GM18907 (cell line): ENCODE measurements at regions not wholly inside any gene's neighbourhood (a gene's known extent, or its start where the extent isn't known, plus 50 kb on each side); places are given as distances from the start of the nearest gene placed in this dataset.

ENCODE experiments used
- ATAC-seq: cut with Tn5 transposase; IDR thresholded peaks from one replicate; pipeline ENCODE4 v1.9.1; 2021; ENCODE audit warnings: mild to moderate bottlenecking, moderate library complexity; ENCODE audit not compliant: unreplicated experiment

- ATAC-seq = no peak
Observed at GRCh38 chr5:143730112-143730801, 81.7 kb upstream of the HMHB1 start.

- no peak for ATAC-seq
Observed at GRCh38 chr5:143729334-143729946, 82.5 kb upstream of the HMHB1 start.

- ATAC-seq = no peak
Observed at GRCh38 chr5:143723159-143723558, 88.8 kb upstream of the HMHB1 start.

GRCh38 chr5:143721925-143722324, 90.0 kb upstream of the HMHB1 start:
- no peak for ATAC-seq

GRCh38 chr5:143720689-143721088, 91.3 kb upstream of the HMHB1 start:
- no peak for ATAC-seq

GRCh38 chr5:143717400-143717799, 94.6 kb upstream of the HMHB1 start:
- no peak for ATAC-seq

- no peak for ATAC-seq
Observed at GRCh38 chr5:143716881-143717280, 95.1 kb upstream of the HMHB1 start.

- ATAC-seq = no peak
Observed at GRCh38 chr5:143715616-143716015, 96.3 kb upstream of the HMHB1 start.

- peak; percentile 64 for ATAC-seq
Observed at GRCh38 chr5:143714629-143715028, 97.3 kb upstream of the HMHB1 start.

GRCh38 chr5:143713047-143714003, 98.6 kb upstream of the HMHB1 start:
- ATAC-seq = no peak

- no peak for ATAC-seq
Observed at GRCh38 chr5:143708672-143709071, 103.3 kb upstream of the HMHB1 start.

GRCh38 chr5:143707806-143708205, 104.2 kb upstream of the HMHB1 start:
- ATAC-seq = no peak

- ATAC-seq = no peak
Observed at GRCh38 chr5:143705381-143705780, 106.6 kb upstream of the HMHB1 start.

- ATAC-seq = no peak
Observed at GRCh38 chr5:143703659-143704058, 108.3 kb upstream of the HMHB1 start.

GRCh38 chr5:143701493-143701892, 110.5 kb upstream of the HMHB1 start:
- ATAC-seq = no peak

GRCh38 chr5:143700994-143701393, 111.0 kb upstream of the HMHB1 start:
- ATAC-seq = no peak

GRCh38 chr5:143699121-143699520, 112.8 kb upstream of the HMHB1 start:
- no peak for ATAC-seq

GRCh38 chr5:143698574-143698973, 113.4 kb upstream of the HMHB1 start:
- no peak for ATAC-seq

- ATAC-seq = no peak
Observed at GRCh38 chr5:143696921-143697320, 115.0 kb upstream of the HMHB1 start.

- ATAC-seq = no peak
Observed at GRCh38 chr5:143695941-143696340, 116.0 kb upstream of the HMHB1 start.

GRCh38 chr5:143695244-143695864, 116.6 kb upstream of the HMHB1 start:
- ATAC-seq = no peak
